ENCODE measurements at regions not wholly inside any gene's neighbourhood (a gene's known extent, or its start where the extent isn't known, plus 50 kb on each side); places are given as distances from the start of the nearest gene placed in this dataset.

- Mint-ChIP-seq H3K36me3 (ENCODE audit: insufficient read depth, unreplicated experiment) (no peaks in the 10 kb centered on the region), H3K27me3 (ENCODE audit: insufficient read depth, unreplicated experiment) (no peaks in the 10 kb centered on the region), H3K4me3 (ENCODE audit: unreplicated experiment) (no peak overlapping the region), H3K4me1 (ENCODE audit: insufficient read depth, unreplicated experiment) (peaks cover 20% of the 10 kb centered on the region), H3K9me3 (ENCODE audit: unreplicated experiment) (peaks cover 15% of the 10 kb centered on the region), H3K27ac (ENCODE audit: low read depth, unreplicated experiment) (no peak overlapping the region)
- no peak for TF ChIP-seq CTCF (IDR thresholded peaks at IDR 0.05; ENCODE audit: unreplicated experiment)
- ChIA-PET POLR2A (interaction anchor here (0.6 to 2.1 kb wide), 4 partner anchors 14 to 1563 kb away, joined by 3 to 7 read pairs (median 5); no protein-coding TSS in a partner anchor), CTCF (interaction anchor here (0.6 kb wide), 1 partner anchor 19 kb away, joined by 3 read pairs; no protein-coding TSS in a partner anchor)
- intact Hi-C loops (cut with micrococcal nuclease), result no loop called here
- BruUV-seq (replicated peaks), result no TSS peak
- no peak for DNase-seq (ENCODE audit: unreplicated experiment)
Measured at GRCh38 chr1:218699865-218700264, 354.7 kb downstream of the TGFB2 start.

GRCh38 chr1:218700666-218701065 lies 355.5 kb downstream of the TGFB2 start:
- no TSS peak for BruUV-seq (replicated peaks)
- ChIA-PET POLR2A (interaction anchor here (1.8 to 2.1 kb wide), 2 partner anchors 13 to 21 kb away, joined by 6 to 7 read pairs; no protein-coding TSS in a partner anchor), CTCF (interaction anchor here (0.7 kb wide), 1 partner anchor 371 kb away, joined by 3 read pairs; no protein-coding TSS in a partner anchor)
- Mint-ChIP-seq H3K27me3 (ENCODE audit: insufficient read depth, unreplicated experiment) (no peaks in the 10 kb centered on the region), H3K9me3 (ENCODE audit: unreplicated experiment) (peaks cover 15% of the 10 kb centered on the region), H3K4me1 (ENCODE audit: insufficient read depth, unreplicated experiment) (peaks cover 28% of the 10 kb centered on the region), H3K4me3 (ENCODE audit: unreplicated experiment) (no peak overlapping the region), H3K36me3 (ENCODE audit: insufficient read depth, unreplicated experiment) (no peaks in the 10 kb centered on the region), H3K27ac (ENCODE audit: low read depth, unreplicated experiment) (no peak overlapping the region)
- no peak for TF ChIP-seq CTCF (IDR thresholded peaks at IDR 0.05; ENCODE audit: unreplicated experiment)
- no peak for DNase-seq (ENCODE audit: unreplicated experiment)
- intact Hi-C loops (cut with micrococcal nuclease), result no loop called here

- H3K36me3 Mint-ChIP-seq (ENCODE audit: insufficient read depth, unreplicated experiment), result no peaks in the 10 kb centered on the region
- BruUV-seq (replicated peaks), result no TSS peak
- no peak for DNase-seq (ENCODE audit: unreplicated experiment)
- intact Hi-C loops (cut with micrococcal nuclease), result no loop called here
- ChIA-PET POLR2A (interaction anchor here (1.8 to 2.1 kb wide), 2 partner anchors 13 to 22 kb away, joined by 6 to 7 read pairs; no protein-coding TSS in a partner anchor), CTCF (no interaction called here)
- H3K27ac Mint-ChIP-seq (ENCODE audit: low read depth, unreplicated experiment), result no peak overlapping the region
- no peak for TF ChIP-seq CTCF (IDR thresholded peaks at IDR 0.05; ENCODE audit: unreplicated experiment)
- peaks cover 33% of the 10 kb centered on the region for H3K4me1 Mint-ChIP-seq (ENCODE audit: insufficient read depth, unreplicated experiment)
- peaks cover 15% of the 10 kb centered on the region for H3K9me3 Mint-ChIP-seq (ENCODE audit: unreplicated experiment)
- no peaks in the 10 kb centered on the region for H3K27me3 Mint-ChIP-seq (ENCODE audit: insufficient read depth, unreplicated experiment)
- no peak overlapping the region for H3K4me3 Mint-ChIP-seq (ENCODE audit: unreplicated experiment)
Measured at GRCh38 chr1:218701131-218701530, 356.0 kb downstream of the TGFB2 start.

- TF ChIP-seq CTCF (IDR thresholded peaks at IDR 0.05; ENCODE audit: unreplicated experiment), result no peak
- DNase-seq (ENCODE audit: unreplicated experiment), result no peak
- Mint-ChIP-seq H3K9me3 (ENCODE audit: unreplicated experiment) (peaks cover 15% of the 10 kb centered on the region), H3K36me3 (ENCODE audit: insufficient read depth, unreplicated experiment) (no peaks in the 10 kb centered on the region), H3K27ac (ENCODE audit: low read depth, unreplicated experiment) (no peak overlapping the region), H3K4me1 (ENCODE audit: insufficient read depth, unreplicated experiment) (peaks cover 48% of the 10 kb centered on the region), H3K27me3 (ENCODE audit: insufficient read depth, unreplicated experiment) (no peaks in the 10 kb centered on the region), H3K4me3 (ENCODE audit: unreplicated experiment) (no peak overlapping the region)
- POLR2A ChIA-PET, result interaction anchor here (0.6 kb wide), 1 partner anchor 29 kb away, joined by 3 read pairs; no protein-coding TSS in a partner anchor
- BruUV-seq (replicated peaks), result no TSS peak
- CTCF ChIA-PET, result interaction anchor here (0.8 kb wide), 1 partner anchor 9 kb away, joined by 3 read pairs; no protein-coding TSS in a partner anchor
- intact Hi-C loops (cut with micrococcal nuclease), result no loop called here
Measured at GRCh38 chr1:218702775-218703174, 357.6 kb downstream of the TGFB2 start.
